Body of pancreas (tissue), 4 donors: ENCODE measurements at regions not wholly inside any gene's neighbourhood (a gene's known extent, or its start where the extent isn't known, plus 50 kb on each side); places are given as distances from the start of the nearest gene placed in this dataset.

Experiments used
- CTCF ChIP-seq, 7 experiments: fragments of 450-650 bp in 4 of 7; fragments of 200-600 bp in 3 of 7; sonication (generic) in 3 of 7; IDR thresholded peaks; one replicate each; pipeline ENCODE4 v1.5.1; 2016 to 2019; ENCODE audit warnings: antibody characterized with exemption in 7 of 7
- POLR2A ChIP-seq, 3 donors: fragments of 450-650 bp; IDR thresholded peaks; one replicate each; pipeline ENCODE4 v1.6.1; 2016; ENCODE audit warnings: antibody characterized with exemption in 3 of 3, mild to moderate bottlenecking in 2 of 3

- TF ChIP-seq CTCF (IDR thresholded peaks at IDR 0.05) (no peak), POLR2A (IDR thresholded peaks at IDR 0.05) (no peak)
Observed at GRCh38 chr11:104549019-104549418, 349.2 kb downstream of the CASP12 start.
